GM19468 (cell line): ENCODE measurements at regions not wholly inside any gene's neighbourhood (a gene's known extent, or its start where the extent isn't known, plus 50 kb on each side); places are given as distances from the start of the nearest gene placed in this dataset.
"Not testable (repeated sequence)": the region's sequence is repeated elsewhere in the genome, so short reads cannot be mapped to it uniquely, and the experiment has no call there.

ENCODE experiments used
- ATAC-seq: cut with Tn5 transposase; IDR thresholded peaks from one replicate; pipeline ENCODE4 v1.9.1; 2021; ENCODE audit warnings: mild to moderate bottlenecking, moderate library complexity, moderate number of reproducible peaks; ENCODE audit not compliant: unreplicated experiment; ENCODE audit errors: extremely low read depth

DNA sequence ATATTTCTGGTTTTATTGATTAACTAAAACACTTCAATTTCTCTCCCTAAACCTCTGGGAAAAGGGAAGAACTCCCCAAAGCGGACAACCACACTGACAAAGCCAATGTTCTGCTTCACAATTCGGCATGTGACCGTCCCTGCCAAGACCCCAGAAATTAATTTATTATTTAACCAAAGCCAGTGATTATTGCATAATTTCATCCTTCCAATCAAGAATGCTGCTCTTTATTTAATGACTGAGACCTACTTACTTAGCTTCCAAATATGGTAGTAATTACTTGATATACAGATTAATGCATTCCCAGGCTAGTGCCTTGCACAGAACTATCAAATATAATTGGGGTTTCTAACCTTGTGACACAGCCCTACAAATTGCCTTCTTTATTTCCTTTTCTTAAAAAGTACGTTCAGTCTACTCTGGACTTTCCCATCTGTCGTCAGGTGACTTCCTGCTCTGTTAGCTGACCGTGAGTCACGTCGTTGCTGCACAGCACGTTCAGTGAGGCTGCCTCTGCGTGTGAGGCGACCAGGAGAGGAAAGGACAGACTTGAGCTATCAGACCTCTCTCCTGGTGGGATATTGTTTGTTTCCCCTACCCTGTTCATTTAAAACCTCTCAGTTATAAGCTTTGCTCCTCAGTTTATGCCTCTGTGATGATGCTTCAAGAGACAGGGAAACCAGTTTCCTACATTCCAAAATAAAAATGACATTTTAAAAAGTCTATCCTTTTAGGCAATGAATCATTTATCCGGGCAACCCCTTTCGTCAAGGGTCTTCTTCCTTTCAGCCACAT lies 55.7 kb upstream of the TNFAIP3 start:
- peak; percentile 84 for ATAC-seq

GRCh38 chr6:137811916-137812553 lies 55.0 kb upstream of the TNFAIP3 start:
- no peak for ATAC-seq

GRCh38 chr6:137813308-137813970 lies 53.6 kb upstream of the TNFAIP3 start:
- ATAC-seq, result no peak

- ATAC-seq, result not testable (repeated sequence)
Measured at GRCh38 chr6:137814030-137814429, 53.0 kb upstream of the TNFAIP3 start.

GRCh38 chr6:137815692-137816091 lies 51.4 kb upstream of the TNFAIP3 start:
- ATAC-seq, result no peak

GRCh38 chr6:137816133-137816579 lies 50.9 kb upstream of the TNFAIP3 start:
- no peak for ATAC-seq

GRCh38 chr6:137816688-137817618 lies 50.1 kb upstream of the TNFAIP3 start:
- no peak for ATAC-seq
